Inflammatory macrophage treated with lipopolysaccharide for 1 hour (primary cell): ENCODE measurements at regions not wholly inside any gene's neighbourhood (a gene's known extent, or its start where the extent isn't known, plus 50 kb on each side); places are given as distances from the start of the nearest gene placed in this dataset.

Source experiments
- DNase-seq, 2 donors: peaks; one replicate each; pipeline ENCODE4 v3.0.0-alpha.2; 2020 to 2022

DNA sequence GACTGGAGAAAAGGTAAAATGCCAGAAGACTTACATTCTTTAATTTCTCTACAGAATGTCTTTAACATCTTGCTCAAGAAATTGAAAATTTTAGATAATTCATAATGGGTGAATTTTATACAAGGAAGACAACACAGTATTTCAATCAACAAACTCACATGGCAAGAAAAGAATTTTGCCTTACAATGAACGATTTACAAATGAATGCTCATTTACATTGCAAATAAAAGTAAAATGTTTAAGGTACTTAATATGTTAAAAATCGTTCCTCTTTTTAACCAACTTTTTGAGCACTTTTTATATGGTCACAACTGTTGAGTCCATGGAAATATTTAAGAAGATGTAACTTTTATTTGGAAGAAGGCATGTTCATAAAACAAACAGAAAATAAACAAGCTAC lies 174.8 kb upstream of the UBE2E2 start:
- DNase-seq: no peak

DNA sequence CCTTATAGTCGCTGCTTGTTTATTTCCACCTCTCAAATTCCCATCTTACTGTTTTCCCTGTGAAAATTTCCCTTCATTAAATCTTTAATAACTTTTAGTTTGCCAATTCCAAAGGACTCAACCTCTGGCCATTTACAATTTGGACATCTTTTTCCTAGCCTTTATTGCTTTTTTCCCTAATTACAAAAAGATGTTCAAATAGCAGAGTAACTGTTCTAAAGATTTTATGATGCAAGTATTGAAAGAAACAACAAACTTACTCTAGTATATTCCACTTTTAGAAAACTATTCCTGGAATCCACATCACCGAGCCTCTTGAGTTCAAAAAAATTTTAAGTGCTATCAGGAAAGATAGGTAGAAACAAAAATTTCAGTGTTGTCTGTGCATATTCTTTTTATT lies 174.1 kb upstream of the UBE2E2 start:
- DNase-seq: no peak

DNA sequence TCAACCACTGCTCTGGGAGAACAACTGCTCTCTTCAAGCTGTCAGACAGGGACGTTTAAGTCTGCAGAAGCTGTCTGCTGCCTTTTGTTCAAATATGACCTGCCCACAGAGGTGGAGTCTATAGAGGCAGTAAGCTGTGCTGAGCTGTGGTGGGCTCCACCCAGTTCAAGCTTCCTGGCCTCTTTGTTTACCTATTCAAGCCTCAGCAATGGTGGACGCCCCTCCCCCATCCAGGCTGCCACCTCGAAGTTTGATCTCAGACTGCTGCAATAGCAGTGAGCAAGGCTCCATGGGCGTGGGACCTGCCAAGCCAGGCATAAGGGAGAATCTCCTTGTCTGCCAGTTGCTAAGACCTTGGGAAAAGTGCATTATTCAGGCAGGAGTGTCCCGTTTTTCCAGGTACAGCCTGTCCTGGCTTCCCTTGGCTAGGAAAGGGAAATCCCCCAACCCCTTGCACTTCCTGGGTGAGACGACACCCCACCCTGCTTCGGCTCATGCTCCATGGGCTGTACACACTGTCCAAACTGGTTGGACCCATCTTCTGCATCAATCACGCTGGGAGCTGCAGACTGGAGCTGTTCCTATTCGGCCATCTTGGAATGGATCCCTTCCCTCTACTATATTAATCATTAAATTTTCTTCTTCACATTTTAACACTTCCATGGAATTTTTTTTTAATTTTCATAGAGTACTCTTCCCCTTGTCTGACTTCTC lies 167.0 kb upstream of the UBE2E2 start:
- no peak for DNase-seq

DNA sequence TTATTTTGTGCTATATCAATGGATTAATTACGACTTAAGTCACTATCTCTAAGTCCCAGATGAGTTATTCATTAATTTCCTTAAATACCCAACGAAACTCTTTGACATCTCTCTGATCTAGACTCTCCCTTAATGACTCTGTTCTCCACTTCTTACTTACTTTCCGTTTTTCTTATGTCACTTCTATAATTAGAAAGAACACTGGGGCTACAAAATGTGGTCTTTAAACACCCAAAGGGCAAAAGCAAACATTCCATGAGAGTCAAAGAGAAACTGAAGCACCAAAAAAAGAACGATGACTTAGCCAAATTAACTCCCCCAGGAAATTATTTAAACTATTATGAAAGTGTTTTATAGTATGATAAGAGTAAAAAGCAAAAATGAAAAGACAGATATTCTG lies 166.4 kb upstream of the UBE2E2 start:
- no peak for DNase-seq

DNA sequence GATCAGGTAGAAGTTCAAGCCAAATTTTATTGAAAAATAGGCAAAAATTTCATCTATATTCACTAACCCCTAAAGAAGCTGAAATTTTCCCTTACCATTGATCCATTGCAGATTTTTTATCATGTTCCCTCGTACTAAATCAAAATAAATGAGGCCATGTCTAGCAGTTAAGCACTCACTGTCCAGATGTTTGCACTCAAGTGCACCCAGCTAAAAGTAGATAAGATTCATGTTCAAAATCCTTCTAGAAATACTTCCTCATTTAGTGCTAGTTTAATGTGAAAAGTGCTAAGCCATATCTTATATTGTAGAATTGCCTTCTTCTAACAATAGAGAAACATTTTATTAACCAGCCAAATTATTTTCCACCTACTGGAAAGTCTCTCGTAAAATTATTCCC lies 164.7 kb upstream of the UBE2E2 start:
- DNase-seq: no peak

DNA sequence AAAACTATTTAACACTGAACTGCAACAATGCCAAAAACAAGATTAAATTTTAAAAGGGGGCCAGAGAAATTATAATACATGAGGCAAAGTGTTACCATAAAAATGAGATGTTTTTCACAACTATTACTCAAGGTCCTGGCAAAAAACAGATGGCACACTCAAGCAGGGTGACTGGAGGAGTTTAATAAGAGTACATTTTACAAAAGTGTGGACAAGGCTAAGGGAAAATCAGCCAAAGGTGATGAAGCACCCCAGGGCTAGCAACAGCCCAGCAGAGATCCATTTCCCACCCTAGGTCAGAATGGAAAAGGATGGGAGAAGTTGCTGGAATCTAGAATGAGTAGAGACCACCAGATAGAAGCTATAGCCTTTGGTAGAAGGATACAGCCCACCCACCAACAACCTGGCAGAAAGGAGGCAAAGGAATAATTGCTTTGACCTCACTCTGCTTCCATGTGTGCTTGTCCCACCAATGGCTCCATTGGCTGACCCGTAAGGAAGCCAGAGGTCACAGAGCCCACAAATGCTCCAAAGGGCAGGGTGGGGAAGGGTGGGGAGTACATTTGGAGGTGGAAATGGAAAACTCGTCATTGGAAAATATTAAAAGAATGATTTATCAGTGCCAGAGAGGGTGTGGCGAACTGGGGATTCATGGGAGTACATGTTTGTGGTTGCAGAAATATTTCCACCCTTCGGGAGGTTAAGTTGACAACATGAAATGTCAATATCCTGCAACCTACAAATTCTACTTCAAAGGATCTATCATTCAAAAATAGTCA lies 161.0 kb upstream of the UBE2E2 start:
- DNase-seq: no peak

DNA sequence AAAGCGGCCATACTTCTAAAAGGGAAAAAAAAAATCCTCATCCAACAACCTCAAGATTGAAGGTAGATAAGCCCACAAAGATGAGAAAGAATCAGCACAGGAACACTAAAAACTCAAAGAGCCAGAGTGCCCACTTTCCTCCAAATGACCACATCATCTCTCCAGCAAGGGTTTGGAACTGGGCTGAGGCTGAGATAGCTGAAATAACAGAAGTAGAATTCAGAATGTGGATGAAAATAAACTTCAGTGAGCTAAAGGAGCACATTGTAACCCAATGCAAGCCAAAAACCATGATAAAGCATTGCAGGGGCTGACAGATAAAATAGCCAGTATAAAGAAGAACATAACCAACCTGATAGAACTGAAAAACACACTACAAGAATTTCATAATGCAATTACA lies 158.7 kb upstream of the UBE2E2 start:
- DNase-seq: no peak

DNA sequence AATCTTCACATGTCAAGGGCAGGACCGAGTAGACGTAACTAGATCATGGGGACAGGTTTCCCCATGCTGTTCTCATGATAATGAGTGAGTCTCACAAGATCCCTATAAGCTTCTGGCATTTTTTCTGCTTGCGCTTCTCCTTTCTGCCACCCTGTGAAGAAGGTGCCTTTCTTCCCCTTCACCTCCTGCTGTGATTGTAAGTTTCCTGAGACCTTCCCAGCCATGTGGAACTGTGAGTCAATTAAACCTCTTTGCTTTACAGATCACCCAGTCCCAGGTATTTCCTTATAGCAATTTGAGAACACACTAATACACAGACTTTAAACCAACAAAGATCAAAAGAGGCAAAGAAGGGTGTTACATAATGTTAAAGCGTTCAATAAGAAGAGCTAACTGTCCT lies 156.6 kb upstream of the UBE2E2 start:
- DNase-seq: no peak

DNA sequence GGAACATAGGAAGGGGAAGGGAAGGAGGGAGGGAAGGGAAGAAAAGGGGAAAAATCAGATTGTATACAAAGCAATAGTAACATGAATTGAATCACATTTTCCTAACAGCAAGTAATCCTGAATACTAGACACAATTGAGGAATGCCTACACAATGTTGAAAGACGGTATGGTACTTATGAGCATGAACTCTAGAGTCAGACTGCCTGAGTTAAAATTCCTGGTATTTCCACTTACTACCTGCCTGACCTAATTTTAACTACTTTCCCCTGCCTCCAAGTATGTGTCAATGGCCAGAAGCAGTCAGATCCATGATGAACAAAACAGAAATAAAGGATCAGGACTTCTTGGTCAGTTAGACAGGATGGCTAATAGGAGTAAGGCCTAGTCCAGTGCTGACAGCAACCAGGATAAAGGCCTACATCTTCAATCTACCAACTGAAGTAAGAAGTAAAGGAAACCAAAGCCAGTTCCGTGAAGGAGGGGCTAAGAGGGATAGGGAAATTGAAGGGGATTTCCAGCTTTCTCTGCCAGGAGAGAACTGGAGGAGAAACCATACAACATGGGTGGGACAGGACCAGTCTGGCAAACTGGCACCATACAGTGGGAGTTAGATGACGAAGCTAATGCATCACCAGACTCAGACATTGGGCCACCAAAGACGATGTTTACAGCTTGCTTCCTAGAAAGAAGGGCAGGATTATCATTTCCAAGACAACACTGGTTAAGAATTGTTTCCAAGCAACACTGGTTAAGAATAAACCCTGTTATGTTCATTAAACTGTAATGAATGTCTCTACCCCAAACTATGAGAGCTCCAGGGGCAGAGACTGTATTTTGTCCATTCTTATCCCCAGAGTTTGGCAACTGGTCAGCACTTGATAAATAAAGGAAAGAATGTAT lies 151.6 kb upstream of the UBE2E2 start:
- peak; percentile 61 to 74 for DNase-seq

DNA sequence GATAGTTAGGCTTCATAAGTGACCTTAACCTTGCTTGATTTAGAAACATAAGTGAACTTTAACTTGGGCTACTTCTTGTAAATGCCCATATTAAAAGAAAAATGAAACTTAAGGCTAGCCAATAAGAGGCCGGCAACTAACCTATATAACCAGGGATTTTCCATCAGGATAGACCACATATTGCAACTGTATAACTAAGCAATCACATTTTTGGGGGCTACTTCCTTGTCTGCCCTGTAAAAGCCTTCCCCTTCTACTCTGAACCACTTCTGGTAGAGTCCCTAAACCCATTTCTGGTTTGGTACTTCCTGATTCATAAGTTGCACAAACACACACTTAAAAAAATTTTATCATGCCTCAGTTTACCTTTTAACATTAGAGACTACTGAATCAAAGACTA lies 150.9 kb upstream of the UBE2E2 start:
- DNase-seq: peak; percentile 50 to 66

DNA sequence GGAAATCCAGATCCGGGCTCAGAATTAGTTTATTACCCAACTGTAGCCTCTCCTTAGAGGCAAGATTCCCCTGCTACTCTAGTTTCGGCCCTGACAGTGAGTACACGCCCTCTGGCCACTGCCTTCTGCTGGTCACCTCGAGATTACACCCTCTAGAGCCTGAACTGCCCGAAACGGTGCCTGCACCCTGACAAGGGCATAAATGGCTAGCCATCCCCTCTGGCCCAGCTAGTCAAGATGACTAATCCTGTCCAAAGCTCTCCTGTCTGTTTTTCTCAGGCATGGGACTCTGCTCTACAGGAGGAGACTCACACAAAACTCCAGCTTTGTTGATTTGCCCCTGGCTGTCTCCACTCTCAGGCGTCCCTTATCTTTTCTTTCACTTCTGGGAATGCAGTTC lies 150.5 kb upstream of the UBE2E2 start:
- DNase-seq: no peak

DNA sequence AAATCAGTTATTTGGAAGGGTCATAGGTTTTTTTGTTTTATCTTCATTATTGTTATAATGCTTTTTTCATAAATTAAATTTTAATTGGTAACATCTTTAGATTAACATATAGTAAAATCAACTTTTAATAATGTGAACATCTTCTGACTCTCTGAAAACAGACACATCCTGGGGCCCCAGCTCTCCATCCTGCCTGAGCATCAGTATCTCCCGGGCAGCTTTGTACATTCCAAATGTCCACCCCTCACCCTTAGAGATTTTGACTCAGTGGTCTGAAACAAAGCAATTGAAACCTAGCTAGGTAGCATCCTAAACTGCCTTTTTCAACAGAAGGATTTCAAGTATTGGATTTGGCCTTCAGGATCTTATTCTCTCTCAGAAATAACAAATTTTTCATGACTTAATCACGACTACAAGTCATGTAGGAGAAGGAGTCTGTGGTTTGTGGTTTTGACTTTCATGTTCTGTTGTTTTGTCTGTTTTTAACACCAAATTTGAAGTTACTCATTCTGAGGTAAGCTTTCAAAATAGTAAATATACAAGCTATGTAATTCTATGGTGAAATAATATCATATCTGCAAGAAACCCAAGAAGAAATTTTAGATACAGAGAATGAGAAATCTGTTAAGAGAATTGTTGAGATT lies 147.3 kb upstream of the UBE2E2 start:
- DNase-seq: peak in 1 of 2 donors; percentile 57

DNA sequence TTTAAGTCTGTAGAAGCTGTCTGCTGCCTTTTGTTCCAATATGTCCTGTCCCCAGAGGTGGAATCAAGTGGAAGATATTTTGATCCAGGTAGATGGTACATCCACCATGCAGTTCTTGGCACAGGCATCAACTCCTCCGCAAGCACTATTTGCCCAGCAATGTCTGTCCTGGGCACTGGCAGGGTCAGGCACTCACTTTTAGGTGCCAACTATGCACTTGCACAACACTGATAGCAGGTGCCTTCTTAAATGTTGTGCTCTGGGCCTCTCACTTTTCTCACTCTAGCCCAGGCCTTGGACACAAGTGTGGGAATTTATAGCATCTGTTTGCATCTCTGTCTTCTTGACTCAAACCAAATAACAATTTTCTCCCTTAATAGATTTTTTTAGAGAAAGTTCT lies 140.5 kb upstream of the UBE2E2 start:
- no peak for DNase-seq

DNA sequence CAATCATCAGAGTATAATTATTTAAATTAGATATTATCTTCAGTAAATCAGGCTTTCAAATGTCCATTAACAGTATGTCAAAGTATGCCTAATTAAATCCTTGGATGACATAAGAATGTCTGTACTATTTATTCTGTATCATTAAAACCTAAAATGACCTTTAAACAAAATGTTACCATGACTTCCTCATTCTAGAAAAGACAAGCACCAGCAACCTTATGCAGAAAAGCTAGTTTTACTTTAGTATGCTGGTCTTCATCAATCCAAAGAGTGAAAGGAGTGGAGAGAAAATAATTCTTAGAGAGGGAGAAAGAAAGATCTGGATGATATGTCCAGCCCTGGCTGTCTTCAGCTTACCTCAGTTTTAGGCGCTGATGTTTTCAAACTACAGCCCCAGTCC lies 140.1 kb upstream of the UBE2E2 start:
- DNase-seq: no peak

DNA sequence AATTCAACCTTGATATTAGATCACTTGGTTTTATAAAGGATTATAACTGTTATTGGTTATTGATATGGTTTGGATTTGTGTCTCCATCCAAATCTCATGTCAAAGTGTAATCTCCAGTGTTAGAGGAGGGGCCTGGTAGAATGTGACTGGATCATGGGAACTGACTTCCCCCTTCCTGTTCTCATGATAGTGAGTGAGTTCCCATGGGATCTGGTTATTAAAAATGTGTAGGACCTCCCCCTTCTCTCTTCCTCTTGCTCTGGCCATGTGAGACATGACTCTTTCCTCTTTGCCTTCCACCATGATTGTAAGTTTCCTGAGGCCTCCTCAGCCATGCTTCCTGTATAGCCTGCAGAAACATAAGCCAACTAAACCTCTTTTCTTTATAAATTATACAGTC lies 136.0 kb upstream of the UBE2E2 start:
- DNase-seq: peak; percentile 21 to 68

DNA sequence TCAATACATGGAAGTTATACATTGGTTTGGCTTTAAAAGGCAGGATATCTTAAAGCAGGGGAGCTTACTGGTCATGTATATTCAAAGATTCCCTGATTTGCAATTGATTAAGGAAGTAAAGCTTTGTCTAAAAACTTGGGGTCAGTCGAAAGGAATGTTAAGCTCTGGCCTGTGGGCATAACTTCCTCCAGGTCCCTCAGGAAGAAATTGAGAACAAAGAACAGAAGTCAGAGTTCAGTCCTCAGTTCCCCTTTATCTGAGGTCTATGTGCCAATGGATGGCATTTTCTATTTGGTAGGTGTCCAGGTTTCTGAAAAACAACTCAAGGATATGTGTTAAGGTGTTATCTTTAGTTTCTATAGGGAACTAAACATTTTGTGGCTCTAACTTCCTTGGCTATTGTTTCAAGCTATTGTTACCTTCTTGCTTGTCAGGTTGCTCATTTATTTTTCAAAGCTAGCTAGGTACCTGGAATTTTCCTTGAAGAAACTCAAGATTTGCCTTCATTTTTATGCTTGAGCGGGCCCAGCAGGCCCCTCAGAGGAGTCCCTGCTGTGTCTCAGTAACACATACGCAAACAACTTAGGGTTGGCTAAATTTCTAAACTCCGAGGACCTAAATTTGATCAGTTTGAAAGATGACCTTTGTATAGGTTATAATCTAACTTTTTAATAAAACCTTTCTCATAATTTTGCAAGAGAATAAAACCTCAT lies 135.0 kb upstream of the UBE2E2 start:
- peak; percentile 55 to 82 for DNase-seq

DNA sequence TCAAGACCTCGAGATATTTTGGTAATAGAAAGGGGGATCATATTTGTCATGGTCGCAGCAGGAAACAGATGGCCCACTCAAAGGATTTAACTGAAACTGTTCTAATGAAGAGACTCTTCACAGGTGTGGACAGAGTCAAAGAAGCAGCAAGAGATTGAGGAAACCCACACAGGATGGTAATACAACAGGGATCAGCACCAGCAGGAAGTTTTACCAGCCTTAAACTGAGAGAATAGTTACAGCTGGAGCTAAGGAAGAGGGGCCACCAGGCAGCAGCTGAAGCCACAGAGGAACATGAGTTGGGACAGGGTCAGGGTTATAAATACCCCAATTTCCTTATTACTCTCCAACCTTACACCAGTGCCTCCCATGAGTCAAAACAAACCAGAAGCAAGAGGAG lies 131.8 kb upstream of the UBE2E2 start:
- DNase-seq: no peak

DNA sequence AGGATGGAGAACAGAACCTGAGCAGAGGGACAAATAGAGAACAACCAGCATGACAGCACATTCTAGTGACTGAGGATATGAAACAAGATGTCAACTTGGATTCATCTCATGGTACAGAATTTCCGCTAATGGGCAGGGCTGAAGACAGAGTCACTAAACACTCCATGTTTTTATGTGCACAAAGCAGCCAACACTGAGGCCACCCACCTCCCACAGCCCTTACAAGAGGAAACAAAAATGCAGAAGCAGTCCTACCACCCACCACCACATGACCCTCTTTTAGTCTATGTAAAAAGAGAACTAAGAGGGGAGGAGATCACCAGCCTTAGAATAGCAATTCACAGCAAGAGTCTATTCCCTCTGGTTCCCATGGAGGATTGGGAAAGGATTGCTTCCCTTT lies 131.4 kb upstream of the UBE2E2 start:
- peak; percentile 92 to 99 for DNase-seq

DNA sequence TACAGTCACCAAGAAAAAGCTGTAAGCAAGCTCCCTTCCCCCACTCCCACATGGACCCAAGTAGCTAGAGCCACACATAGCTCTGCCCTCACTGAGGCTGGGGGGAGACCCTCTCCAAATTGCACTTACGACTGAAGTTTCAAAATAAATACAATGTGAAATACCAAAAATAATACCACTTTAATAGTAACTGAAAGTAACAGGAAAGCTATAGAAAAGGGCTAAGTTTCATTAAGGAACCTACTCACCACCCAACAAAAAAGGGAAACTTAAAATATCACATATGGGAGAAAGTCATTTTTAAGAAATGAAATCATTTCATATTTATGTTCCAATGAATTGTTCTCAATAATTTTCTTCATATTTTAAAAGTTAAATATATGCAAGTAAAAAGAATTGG lies 130.4 kb upstream of the UBE2E2 start:
- DNase-seq: peak; percentile 37 to 44

DNA sequence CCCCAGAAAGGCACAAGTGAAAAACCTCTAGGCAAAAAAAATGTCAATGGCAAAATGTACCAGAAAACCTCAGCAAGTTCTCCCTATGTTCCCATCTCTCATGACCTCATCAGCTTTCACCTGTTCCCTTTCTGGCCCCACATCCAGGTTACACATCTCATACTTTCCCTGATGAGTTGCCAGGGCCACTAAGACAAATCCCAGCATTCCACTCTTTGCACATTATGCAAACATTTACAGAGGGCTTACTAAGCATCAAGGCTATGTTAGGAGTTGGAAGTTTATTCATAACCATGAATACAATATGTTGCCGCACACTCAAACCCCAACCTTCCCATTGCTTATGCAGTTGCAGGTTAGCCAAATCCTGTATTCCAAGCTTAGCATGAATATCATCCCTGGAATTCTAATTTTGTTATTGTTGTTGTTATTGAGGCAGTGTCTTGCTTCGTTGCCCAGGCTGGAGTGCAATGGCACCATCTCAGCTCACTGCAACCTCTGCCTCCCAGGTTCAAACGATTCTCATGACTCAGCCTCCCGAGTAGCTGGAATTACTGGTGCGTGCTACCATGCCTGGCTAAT lies 129.3 kb upstream of the UBE2E2 start:
- no peak for DNase-seq

DNA sequence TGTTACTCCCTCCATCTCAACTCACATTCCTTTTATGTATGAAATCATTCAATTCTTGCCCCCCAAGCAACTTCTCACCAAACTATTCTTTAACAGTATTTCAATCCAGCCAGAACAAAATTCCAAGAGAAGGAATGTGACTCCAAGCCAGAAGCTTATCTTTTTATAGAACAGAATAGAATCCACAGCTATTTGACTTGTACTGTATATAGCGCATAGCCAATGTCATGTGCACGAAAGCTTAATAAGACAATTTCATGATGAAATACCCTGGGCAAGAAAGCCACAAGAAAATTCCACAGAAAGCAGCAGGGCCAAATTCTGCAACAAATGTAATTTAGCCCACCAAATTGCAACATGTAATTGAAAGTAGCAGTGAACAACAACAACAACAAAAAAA lies 127.6 kb upstream of the UBE2E2 start:
- peak; percentile 65 to 72 for DNase-seq

DNA sequence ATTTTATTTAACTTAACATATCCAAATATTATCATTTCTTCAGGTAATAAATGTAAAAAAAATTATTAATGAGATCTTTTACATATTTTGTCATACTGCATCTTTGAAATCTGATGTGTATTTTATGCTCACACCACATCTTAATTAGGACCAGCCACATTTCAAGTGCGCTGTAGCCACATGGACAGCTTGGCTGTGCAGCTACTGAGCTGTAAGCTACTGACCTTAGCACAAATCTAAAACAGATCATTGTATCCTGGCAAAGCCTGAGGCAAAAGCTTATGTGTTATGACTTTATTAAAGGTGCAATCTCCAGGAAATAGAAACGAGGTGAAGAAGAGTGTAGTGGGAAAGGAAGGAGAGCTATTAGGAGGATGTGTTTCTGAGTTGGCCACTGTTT lies 126.7 kb upstream of the UBE2E2 start:
- no peak for DNase-seq
